ENCODE measurements at regions not wholly inside any gene's neighbourhood (a gene's known extent, or its start where the extent isn't known, plus 50 kb on each side); places are given as distances from the start of the nearest gene placed in this dataset.

DNA sequence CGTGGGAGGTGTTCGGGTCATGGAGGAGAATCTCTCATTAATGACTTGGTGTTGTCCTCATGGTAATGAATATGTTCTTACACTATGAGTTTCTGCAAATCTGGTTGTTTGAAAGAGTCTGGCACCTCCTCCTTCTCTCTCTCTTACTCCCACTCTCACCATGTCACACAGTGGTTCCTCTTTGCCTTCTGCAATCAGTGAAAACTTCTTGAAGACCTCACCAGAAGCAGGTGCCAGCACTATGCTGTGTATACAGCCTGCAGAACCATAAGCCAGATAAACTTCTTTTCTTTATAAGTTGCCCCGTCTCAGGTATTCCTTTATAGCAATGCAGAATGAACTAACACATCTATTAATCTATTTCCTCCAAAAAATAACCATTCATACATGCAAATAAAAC lies 275.0 kb downstream of the ANTXR2 start:
- TF ChIP-seq CTCF (IDR thresholded peaks at IDR 0.05; ENCODE audit: extremely low read depth in 1 of 2, insufficient read depth in 1 of 2, low read depth in 1 of 2, low read length in 2 of 2) = no peak
- TF ChIP-seq, protein P1, sequence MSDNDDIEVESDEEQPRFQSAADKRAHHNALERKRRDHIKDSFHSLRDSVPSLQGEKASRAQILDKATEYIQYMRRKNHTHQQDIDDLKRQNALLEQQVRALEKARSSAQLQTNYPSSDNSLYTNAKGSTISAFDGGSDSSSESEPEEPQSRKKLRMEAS (IDR thresholded peaks at IDR 0.05; ENCODE audit: insufficient read depth, insufficient read length) = no peak
- no peak for TF ChIP-seq POLR2AphosphoS5 (IDR thresholded peaks at IDR 0.05; ENCODE audit: insufficient read depth, low read depth, low read length)
- TF ChIP-seq POLR2A (IDR thresholded peaks at IDR 0.05; ENCODE audit: low read depth, low read length) = no peak
- no peak for TF ChIP-seq EZH2 (IDR thresholded peaks at IDR 0.05; ENCODE audit: borderline replicate concordance, low read depth, low read length, severe bottlenecking)
- TF ChIP-seq JUN (IDR thresholded peaks at IDR 0.05; ENCODE audit: borderline replicate concordance, insufficient read depth, insufficient read length, low read depth) = no peak
- no peak for TF ChIP-seq MYC (IDR thresholded peaks at IDR 0.05; ENCODE audit: low read depth, low read length)
- no peak for TF ChIP-seq GATA2 (IDR thresholded peaks at IDR 0.05; ENCODE audit: insufficient read depth, insufficient read length, low read depth, low read length)
